ENCODE measurements at regions not wholly inside any gene's neighbourhood (a gene's known extent, or its start where the extent isn't known, plus 50 kb on each side); places are given as distances from the start of the nearest gene placed in this dataset.

DNA sequence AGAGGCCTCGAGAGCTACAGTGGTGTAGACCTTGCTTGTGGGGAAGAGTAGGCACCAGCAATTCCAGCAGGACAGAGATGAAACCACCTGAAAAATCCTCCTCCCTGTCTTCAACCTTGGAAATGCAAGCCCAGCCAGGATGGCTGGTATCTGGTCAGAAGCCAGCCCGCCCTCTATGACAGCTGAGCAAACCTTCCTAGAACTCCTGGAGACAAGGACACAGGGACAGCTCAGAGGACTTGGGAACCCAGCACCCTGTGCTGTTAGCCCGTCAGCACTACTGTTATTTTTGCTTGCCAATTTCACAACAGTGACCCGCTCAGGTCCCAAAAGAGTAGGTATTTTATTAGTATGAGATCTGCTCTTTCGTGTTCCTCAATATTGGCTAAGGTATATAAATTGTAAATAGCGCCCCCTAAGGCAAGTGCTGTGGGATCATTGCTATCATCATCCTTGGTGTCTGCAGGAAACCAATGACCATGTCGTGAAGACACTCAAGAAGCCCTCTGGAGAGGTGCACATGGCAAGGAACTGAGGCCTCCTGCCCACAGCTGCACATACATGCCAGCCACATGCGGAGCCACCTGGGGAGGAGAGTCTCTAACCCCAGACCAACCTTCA is 156.5 kb upstream of the CHST15 start:
- no peak for DNase-seq (ENCODE audit: low read depth, low spot score)
- TF ChIP-seq, protein P1, sequence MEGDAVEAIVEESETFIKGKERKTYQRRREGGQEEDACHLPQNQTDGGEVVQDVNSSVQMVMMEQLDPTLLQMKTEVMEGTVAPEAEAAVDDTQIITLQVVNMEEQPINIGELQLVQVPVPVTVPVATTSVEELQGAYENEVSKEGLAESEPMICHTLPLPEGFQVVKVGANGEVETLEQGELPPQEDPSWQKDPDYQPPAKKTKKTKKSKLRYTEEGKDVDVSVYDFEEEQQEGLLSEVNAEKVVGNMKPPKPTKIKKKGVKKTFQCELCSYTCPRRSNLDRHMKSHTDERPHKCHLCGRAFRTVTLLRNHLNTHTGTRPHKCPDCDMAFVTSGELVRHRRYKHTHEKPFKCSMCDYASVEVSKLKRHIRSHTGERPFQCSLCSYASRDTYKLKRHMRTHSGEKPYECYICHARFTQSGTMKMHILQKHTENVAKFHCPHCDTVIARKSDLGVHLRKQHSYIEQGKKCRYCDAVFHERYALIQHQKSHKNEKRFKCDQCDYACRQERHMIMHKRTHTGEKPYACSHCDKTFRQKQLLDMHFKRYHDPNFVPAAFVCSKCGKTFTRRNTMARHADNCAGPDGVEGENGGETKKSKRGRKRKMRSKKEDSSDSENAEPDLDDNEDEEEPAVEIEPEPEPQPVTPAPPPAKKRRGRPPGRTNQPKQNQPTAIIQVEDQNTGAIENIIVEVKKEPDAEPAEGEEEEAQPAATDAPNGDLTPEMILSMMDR (IDR thresholded peaks at IDR 0.05; ENCODE audit: insufficient read depth, low read length, missing control alignments) = no peak
- ChIA-PET CTCF (no interaction called here), POLR2A (no interaction called here)
- no peak overlapping the region for H3K4me3 ChIP-seq (ENCODE audit: low read depth, low read length)

DNA sequence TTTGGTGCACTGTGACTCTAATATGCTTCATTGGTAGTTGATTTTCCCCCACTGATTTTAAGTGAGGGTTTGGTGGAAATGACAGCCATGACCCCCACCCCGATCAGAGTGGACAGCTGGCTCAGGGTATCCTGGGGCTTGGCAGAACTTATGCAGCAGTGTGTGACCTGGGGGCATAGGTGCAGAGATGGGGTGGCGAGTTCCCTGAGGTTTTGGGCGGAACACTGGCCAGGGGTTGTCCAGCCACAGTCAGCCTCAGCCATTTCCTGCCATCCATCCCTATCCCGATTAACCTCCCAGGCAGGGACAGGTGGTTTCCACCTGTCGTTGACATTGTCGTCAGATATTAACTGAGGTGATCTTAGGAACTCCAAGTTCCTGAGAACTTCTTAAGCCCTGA is 155.8 kb upstream of the CHST15 start:
- DNase-seq (ENCODE audit: low read depth, low spot score) = no peak
- TF ChIP-seq, protein P1 (IDR thresholded peaks at IDR 0.05; ENCODE audit: insufficient read depth, low read length, missing control alignments) = no peak
- ChIA-PET POLR2A (no interaction called here), CTCF (no interaction called here)
- no peak overlapping the region for H3K4me3 ChIP-seq (ENCODE audit: low read depth, low read length)

DNA sequence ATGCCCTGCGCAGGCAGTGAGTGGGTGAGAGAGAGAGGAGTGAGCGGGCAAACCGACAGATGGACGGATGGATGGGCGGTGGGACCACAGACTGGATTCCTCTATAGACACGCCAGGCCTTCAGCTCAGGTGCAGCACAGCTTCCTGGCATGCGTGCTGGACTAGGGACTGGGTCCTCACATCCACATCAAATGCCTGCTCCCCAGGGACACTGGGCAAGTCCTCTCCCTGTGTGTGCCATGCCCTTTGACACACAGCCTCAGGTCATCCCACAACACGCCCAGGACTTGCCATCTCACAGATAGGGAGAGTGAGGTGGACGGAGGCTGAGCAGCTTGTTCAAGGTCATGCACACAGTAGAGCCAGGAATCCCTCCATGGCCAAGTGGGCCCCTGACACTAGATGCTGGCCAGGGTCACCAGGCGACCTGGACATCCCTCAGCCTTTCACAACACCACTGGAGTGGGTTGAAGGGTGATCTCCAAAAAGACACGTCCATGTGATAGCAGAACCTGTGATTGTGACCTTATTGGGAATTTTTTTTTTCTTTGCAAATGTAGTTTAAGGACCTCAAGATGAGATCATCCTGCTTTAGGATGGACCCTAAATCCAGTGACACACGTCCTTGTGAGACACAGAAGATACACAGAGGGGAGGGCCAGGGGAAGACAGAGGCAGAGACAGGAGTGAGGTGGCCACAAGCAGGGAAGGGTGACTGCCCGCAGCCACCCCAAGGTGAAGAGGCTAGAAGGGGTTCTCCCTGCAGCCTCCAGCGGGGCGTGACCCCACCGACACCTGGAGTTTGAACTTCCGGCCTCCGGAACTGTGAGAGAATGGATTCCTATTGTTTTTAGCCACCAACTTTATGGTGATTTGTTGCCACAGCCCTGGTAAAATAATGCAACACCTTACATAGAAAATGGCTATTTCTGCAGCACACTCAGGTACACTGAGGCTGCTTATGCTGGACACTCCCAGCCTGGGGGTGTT is 155.0 kb upstream of the CHST15 start:
- ChIA-PET POLR2A (no interaction called here), CTCF (no interaction called here)
- no peak for DNase-seq (ENCODE audit: low read depth, low spot score)
- no peak overlapping the region for H3K4me3 ChIP-seq (ENCODE audit: low read depth, low read length)
- TF ChIP-seq, protein P1 (IDR thresholded peaks at IDR 0.05; ENCODE audit: insufficient read depth, low read length, missing control alignments) = no peak

- ChIA-PET POLR2A (no interaction called here), CTCF (interaction anchor here (0.8 kb wide), 1 partner anchor 143 kb away, joined by 4 read pairs; no protein-coding TSS in a partner anchor)
- no peak for DNase-seq (ENCODE audit: low read depth, low spot score)
- TF ChIP-seq, protein P1 (IDR thresholded peaks at IDR 0.05; ENCODE audit: insufficient read depth, low read length, missing control alignments) = no peak
- H3K4me3 ChIP-seq (ENCODE audit: low read depth, low read length) = no peak overlapping the region
These were observed 152.5 kb upstream of the CHST15 start for GRCh38 chr10:124245806-124246440.

GRCh38 chr10:124245191-124245590 is 151.8 kb upstream of the CHST15 start:
- DNase-seq (ENCODE audit: low read depth, low spot score) = no peak
- TF ChIP-seq, protein P1 (IDR thresholded peaks at IDR 0.05; ENCODE audit: insufficient read depth, low read length, missing control alignments) = no peak
- CTCF ChIA-PET = interaction anchor here (1.5 kb wide), 1 partner anchor 250 kb away, joined by 3 read pairs; no protein-coding TSS in a partner anchor
- POLR2A ChIA-PET = no interaction called here
- H3K4me3 ChIP-seq (ENCODE audit: low read depth, low read length) = no peak overlapping the region

All from AG04449 (cell line).